ENCODE measurements at regions not wholly inside any gene's neighbourhood (a gene's known extent, or its start where the extent isn't known, plus 50 kb on each side); places are given as distances from the start of the nearest gene placed in this dataset.

DNA sequence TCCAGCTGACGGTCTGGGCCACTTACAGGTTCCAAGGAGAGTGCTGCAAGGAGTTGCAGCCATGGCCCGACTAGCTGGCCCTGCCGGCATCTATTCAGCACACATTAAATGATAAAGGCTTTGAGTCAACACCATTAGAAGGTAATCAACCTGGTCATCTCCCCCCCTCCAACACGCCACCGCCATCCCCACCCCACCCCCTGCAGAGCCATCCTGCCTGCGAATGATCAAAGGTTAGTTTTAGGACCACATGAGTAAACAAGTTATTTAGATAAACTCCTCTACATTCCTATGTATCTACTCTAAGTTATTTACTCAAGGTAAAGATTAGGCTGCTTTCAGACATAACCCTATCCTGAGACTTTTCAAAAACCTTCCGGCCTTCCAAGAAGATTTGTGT is 349.3 kb upstream of the SLC39A10 start (continued):
- TF ChIP-seq GTF2I (CRISPR knock-in tag; conservative IDR thresholded peaks at IDR 0.05): no peak
- TF ChIP-seq OVOL2 (CRISPR knock-in tag; IDR thresholded peaks at IDR 0.05; ENCODE audit: borderline replicate concordance): no peak
- no peak for TF ChIP-seq NR2C2 (CRISPR knock-in tag; IDR thresholded peaks at IDR 0.05)
- no peak for TF ChIP-seq FOXJ3 (CRISPR knock-in tag; IDR thresholded peaks at IDR 0.05; ENCODE audit: borderline replicate concordance)
- no peak for TF ChIP-seq ZNF121 (CRISPR knock-in tag; IDR thresholded peaks at IDR 0.05)
- no peak for TF ChIP-seq ZNF671 (CRISPR knock-in tag; IDR thresholded peaks at IDR 0.05)
- TF ChIP-seq CREM (CRISPR knock-in tag; IDR thresholded peaks at IDR 0.05): no peak

GRCh38 chr2:195304310-195304709 is 352.7 kb upstream of the SLC39A10 start:
- peak; percentile 80 for TF ChIP-seq PRDM15 (CRISPR knock-in tag; IDR thresholded peaks at IDR 0.05)
- no peak for TF ChIP-seq MYBL2 (CRISPR knock-in tag; IDR thresholded peaks at IDR 0.05)
- H3K9me3 Mint-ChIP-seq: no peaks in the 10 kb centered on the region
- ChIA-PET POLR2A (no interaction called here), CTCF (interaction anchor here (0.6 to 1.0 kb wide), 5 partner anchors 13 to 758 kb away, joined by 3 read pairs; no protein-coding TSS in a partner anchor)
- H3K27ac Mint-ChIP-seq: no peak overlapping the region
- H3K36me3 Mint-ChIP-seq: no peaks in the 10 kb centered on the region
- H3K4me1 Mint-ChIP-seq: peaks cover 36% of the 10 kb centered on the region
- ATAC-seq (peak; percentile 86), DNase-seq (ENCODE audit: low spot score) (peak; percentile 42)
- H3K4me3 Mint-ChIP-seq: no peak overlapping the region
- peaks cover 39% of the 10 kb centered on the region for H3K27me3 Mint-ChIP-seq (ENCODE audit: low read depth)

DNA sequence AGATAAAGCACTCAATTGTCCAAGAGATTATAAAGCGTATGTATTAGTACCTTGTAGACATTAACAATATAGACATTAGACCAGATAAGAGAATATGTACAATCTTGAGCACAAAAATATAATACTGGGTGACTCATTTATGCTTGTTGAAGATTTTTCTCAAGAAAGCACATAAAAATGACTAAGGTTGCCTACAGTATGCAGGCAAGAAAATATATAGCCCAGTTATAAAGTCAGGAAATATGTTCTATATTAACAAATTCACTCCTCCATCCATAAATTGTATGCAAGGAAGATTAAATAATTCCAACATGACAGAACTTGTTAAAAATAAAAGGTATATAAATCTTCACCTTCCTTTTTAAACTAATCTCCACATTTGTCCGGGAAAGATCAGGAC is 356.4 kb upstream of the SLC39A10 start:
- H3K36me3 Mint-ChIP-seq: no peaks in the 10 kb centered on the region
- no peak overlapping the region for H3K4me3 Mint-ChIP-seq
- peaks cover 4% of the 10 kb centered on the region for H3K27me3 Mint-ChIP-seq (ENCODE audit: low read depth)
- CTCF ChIA-PET: interaction anchor here (0.7 kb wide), 1 partner anchor 362 kb away, joined by 5 read pairs; no protein-coding TSS in a partner anchor
- no peak for ATAC-seq
- no peak for DNase-seq (ENCODE audit: low spot score)
- POLR2A ChIA-PET: no interaction called here
- H3K27ac Mint-ChIP-seq: no peak overlapping the region
- H3K9me3 Mint-ChIP-seq: peaks cover under 1% of the 10 kb centered on the region; the same call in 1 of the 2 replicates
- H3K4me1 Mint-ChIP-seq: peaks cover 5% of the 10 kb centered on the region
- TF ChIP-seq, protein P1, sequence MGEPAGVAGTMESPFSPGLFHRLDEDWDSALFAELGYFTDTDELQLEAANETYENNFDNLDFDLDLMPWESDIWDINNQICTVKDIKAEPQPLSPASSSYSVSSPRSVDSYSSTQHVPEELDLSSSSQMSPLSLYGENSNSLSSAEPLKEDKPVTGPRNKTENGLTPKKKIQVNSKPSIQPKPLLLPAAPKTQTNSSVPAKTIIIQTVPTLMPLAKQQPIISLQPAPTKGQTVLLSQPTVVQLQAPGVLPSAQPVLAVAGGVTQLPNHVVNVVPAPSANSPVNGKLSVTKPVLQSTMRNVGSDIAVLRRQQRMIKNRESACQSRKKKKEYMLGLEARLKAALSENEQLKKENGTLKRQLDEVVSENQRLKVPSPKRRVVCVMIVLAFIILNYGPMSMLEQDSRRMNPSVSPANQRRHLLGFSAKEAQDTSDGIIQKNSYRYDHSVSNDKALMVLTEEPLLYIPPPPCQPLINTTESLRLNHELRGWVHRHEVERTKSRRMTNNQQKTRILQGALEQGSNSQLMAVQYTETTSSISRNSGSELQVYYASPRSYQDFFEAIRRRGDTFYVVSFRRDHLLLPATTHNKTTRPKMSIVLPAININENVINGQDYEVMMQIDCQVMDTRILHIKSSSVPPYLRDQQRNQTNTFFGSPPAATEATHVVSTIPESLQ (CRISPR knock-in tag; IDR thresholded peaks at IDR 0.05): no peak
- TF ChIP-seq FOXP1 (CRISPR knock-in tag; IDR thresholded peaks at IDR 0.05; ENCODE audit: borderline replicate concordance): no peak

GRCh38 chr2:195299600-195299999 is 357.4 kb upstream of the SLC39A10 start:
- no peak overlapping the region for H3K27ac Mint-ChIP-seq
- ChIA-PET POLR2A (no interaction called here), CTCF (interaction anchor here (0.6 to 1.3 kb wide), 3 partner anchors 9 to 207 kb away, joined by 3 to 9 read pairs (median 3); no protein-coding TSS in a partner anchor)
- no peaks in the 10 kb centered on the region for H3K27me3 Mint-ChIP-seq (ENCODE audit: low read depth)
- H3K4me3 Mint-ChIP-seq: no peak overlapping the region
- H3K4me1 Mint-ChIP-seq: peaks cover 5% of the 10 kb centered on the region
- no peaks in the 10 kb centered on the region; the same call in 1 of the 2 replicates for H3K36me3 Mint-ChIP-seq
- peaks cover 8% of the 10 kb centered on the region for H3K9me3 Mint-ChIP-seq
- DNase-seq (ENCODE audit: low spot score) (no peak), ATAC-seq (no peak)
- TF ChIP-seq, protein P2, sequence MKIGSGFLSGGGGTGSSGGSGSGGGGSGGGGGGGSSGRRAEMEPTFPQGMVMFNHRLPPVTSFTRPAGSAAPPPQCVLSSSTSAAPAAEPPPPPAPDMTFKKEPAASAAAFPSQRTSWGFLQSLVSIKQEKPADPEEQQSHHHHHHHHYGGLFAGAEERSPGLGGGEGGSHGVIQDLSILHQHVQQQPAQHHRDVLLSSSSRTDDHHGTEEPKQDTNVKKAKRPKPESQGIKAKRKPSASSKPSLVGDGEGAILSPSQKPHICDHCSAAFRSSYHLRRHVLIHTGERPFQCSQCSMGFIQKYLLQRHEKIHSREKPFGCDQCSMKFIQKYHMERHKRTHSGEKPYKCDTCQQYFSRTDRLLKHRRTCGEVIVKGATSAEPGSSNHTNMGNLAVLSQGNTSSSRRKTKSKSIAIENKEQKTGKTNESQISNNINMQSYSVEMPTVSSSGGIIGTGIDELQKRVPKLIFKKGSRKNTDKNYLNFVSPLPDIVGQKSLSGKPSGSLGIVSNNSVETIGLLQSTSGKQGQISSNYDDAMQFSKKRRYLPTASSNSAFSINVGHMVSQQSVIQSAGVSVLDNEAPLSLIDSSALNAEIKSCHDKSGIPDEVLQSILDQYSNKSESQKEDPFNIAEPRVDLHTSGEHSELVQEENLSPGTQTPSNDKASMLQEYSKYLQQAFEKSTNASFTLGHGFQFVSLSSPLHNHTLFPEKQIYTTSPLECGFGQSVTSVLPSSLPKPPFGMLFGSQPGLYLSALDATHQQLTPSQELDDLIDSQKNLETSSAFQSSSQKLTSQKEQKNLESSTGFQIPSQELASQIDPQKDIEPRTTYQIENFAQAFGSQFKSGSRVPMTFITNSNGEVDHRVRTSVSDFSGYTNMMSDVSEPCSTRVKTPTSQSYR (CRISPR knock-in tag; IDR thresholded peaks at IDR 0.05): no peak
- TF ChIP-seq FOXJ3 (CRISPR knock-in tag; IDR thresholded peaks at IDR 0.05; ENCODE audit: borderline replicate concordance) (no peak), ZNF416 (CRISPR knock-in tag; IDR thresholded peaks at IDR 0.05) (no peak), ZNF671 (CRISPR knock-in tag; IDR thresholded peaks at IDR 0.05) (no peak), SOX15 (CRISPR knock-in tag; IDR thresholded peaks at IDR 0.05) (no peak), GTF2I (CRISPR knock-in tag; conservative IDR thresholded peaks at IDR 0.05) (no peak), NFATC4 (CRISPR knock-in tag; IDR thresholded peaks at IDR 0.05) (no peak)
- TF ChIP-seq, protein P3, sequence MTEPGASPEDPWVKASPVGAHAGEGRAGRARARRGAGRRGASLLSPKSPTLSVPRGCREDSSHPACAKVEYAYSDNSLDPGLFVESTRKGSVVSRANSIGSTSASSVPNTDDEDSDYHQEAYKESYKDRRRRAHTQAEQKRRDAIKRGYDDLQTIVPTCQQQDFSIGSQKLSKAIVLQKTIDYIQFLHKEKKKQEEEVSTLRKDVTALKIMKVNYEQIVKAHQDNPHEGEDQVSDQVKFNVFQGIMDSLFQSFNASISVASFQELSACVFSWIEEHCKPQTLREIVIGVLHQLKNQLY (CRISPR knock-in tag; IDR thresholded peaks at IDR 0.05): no peak
- TF ChIP-seq, protein P4, sequence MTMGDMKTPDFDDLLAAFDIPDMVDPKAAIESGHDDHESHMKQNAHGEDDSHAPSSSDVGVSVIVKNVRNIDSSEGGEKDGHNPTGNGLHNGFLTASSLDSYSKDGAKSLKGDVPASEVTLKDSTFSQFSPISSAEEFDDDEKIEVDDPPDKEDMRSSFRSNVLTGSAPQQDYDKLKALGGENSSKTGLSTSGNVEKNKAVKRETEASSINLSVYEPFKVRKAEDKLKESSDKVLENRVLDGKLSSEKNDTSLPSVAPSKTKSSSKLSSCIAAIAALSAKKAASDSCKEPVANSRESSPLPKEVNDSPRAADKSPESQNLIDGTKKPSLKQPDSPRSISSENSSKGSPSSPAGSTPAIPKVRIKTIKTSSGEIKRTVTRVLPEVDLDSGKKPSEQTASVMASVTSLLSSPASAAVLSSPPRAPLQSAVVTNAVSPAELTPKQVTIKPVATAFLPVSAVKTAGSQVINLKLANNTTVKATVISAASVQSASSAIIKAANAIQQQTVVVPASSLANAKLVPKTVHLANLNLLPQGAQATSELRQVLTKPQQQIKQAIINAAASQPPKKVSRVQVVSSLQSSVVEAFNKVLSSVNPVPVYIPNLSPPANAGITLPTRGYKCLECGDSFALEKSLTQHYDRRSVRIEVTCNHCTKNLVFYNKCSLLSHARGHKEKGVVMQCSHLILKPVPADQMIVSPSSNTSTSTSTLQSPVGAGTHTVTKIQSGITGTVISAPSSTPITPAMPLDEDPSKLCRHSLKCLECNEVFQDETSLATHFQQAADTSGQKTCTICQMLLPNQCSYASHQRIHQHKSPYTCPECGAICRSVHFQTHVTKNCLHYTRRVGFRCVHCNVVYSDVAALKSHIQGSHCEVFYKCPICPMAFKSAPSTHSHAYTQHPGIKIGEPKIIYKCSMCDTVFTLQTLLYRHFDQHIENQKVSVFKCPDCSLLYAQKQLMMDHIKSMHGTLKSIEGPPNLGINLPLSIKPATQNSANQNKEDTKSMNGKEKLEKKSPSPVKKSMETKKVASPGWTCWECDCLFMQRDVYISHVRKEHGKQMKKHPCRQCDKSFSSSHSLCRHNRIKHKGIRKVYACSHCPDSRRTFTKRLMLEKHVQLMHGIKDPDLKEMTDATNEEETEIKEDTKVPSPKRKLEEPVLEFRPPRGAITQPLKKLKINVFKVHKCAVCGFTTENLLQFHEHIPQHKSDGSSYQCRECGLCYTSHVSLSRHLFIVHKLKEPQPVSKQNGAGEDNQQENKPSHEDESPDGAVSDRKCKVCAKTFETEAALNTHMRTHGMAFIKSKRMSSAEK (CRISPR knock-in tag; IDR thresholded peaks at IDR 0.05; ENCODE audit: borderline replicate concordance): no peak

Measured in WTC11 (cell line).